Retina (tissue), 1 donor: ENCODE measurements at regions not wholly inside any gene's neighbourhood (a gene's known extent, or its start where the extent isn't known, plus 50 kb on each side); places are given as distances from the start of the nearest gene placed in this dataset.

Source experiments
- DNase-seq: peaks from one replicate; pipeline ENCODE4 v3.0.0-alpha.2; 2016

GRCh38 chr2:18814387-18814786 is 225.0 kb upstream of the NT5C1B start:
- no peak for DNase-seq

- DNase-seq, result no peak
Observed at GRCh38 chr2:18804536-18804935, 215.2 kb upstream of the NT5C1B start.

DNA sequence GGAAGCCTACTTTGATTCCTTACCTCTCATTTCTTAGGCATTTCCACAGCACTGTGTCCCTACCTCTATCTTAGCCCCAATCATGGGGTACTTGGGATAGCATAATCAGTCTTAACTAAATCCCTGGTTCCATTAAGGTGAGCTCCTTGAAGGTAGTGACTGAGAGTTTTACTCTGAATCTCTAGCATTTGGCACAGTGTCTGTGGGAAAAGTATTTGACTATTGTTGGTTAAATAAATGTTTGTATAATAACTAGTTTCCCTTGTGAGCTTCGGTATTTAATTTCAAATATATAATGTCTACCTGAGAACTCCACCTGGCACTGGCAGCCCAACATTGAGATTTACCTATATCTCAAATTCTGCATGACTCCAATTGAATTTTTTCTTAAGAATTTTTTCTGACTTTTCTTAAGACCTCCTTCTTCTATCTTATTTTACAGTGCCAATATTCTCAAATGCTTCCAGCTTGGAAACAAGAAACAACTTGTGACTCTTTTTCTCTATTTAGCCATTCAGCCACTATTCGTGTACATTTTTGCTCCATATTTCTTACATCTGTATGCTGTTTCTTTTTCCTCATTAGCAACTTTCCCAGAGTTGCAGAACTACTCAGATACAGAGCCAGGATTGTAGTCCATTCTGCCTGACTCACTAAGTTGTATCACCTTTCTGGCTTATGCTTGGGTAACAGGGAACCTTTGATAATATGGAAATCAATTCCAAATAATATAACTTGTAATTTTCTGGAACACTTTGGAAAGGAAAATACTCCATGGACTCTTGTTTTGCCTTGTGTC is 214.0 kb upstream of the NT5C1B start:
- DNase-seq, result no peak

GRCh38 chr2:18800240-18800971 is 211.0 kb upstream of the NT5C1B start:
- no peak for DNase-seq

- DNase-seq, result no peak
Observed at GRCh38 chr2:18799397-18799796, 210.0 kb upstream of the NT5C1B start.

DNA sequence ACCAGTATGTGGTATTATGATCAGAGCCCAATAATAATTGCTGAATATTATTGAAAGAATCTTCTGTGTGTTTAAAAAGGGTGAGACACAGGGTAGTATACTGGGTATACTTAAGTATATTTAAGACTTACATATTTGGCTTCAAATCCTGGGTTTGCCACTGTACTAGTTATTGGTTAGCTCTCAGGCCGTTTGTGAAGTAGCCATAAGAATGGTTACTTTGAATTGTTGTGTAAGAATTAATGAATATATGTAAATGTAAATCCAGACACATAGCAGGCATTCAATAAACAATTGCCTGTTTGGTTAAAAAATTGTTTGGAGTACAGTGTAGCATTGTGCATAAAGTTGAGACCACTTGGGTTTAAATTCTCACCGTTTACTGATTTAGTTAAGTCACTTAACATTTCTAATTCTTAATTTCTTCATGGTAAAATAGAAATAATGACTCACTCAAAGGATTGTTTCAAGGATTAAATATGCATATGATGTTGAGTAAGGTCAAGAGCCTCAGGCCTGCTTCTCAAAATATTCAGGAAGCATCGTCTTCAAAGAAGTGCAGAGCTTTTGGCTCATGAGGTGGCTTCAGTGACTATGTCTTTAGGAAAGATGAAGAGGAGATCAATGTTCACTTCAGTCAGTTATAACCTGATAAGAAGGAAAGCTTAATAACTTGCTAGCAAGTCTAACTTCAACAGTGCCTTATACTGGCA is 207.9 kb upstream of the NT5C1B start:
- DNase-seq, result no peak

DNA sequence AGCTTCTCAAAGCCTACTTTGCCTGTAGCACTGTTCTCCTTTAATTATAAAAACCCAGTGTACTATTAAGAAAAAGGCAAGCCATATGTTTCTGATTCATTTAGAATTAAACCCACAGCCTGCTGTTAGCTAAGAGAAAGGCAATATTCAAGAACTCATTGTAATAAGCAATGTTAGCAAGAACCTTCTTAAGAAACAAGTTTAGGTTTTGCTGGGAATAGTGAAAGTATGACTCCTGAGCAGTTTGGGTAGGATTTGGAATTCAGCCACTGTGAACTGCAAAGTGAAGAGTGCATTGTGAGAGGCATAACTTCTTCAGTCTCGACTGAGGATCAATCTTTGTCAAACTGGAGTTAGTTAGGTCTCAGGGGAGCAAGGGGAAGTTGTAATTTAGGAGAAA is 206.5 kb upstream of the NT5C1B start:
- DNase-seq, result no peak

- DNase-seq, result no peak
Observed at GRCh38 chr2:18792684-18793083, 203.3 kb upstream of the NT5C1B start.

DNA sequence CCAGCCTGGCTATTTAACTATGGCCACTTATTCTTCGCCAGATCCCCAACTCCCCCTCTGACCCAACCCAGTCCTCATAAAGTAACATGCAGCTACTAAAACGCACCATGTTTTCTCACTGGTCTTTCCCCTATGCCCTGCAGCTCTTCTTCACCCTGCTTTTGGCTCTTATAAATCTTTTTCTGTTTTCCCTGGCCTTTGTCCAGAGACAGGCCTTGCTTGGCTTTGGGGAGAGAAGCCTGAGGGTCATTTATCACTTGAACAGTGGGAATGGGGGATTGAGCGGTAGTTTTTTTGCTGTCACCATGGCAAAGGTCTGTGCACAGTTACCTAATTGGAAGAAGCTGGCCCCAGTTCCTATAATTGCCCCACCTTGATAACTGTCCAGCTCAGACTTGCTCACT is 202.9 kb upstream of the NT5C1B start:
- no peak for DNase-seq

DNA sequence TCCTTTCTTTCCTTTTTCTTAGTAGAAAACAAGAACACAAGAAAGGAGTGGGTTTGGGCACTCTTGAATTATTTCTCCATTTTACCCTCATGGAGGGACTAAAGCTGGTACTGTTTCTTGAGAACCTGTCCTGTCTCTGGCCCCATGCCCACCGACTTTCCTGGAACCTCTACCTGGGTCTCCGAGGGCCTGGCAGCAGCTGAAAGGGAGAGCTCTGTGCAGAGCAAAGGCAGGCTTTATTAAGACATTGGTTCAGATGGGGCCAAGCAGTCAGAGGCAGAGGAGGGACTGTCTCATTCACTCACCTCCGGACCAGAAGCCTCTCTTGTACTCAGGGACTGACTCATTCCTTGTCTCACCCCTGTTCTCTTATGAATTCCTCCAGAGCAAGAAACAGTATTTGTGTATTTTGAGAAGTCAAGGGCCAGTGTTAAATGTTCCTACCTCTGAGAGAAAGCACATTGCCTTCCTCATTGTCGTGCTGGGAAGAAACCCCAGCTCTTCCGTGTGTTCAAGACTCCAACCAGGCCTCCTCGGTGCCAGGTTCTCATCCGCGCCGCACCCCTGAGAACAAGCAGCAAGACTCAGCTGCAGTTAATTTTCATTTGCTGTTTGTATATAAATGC is 201.9 kb upstream of the NT5C1B start:
- no peak for DNase-seq

DNA sequence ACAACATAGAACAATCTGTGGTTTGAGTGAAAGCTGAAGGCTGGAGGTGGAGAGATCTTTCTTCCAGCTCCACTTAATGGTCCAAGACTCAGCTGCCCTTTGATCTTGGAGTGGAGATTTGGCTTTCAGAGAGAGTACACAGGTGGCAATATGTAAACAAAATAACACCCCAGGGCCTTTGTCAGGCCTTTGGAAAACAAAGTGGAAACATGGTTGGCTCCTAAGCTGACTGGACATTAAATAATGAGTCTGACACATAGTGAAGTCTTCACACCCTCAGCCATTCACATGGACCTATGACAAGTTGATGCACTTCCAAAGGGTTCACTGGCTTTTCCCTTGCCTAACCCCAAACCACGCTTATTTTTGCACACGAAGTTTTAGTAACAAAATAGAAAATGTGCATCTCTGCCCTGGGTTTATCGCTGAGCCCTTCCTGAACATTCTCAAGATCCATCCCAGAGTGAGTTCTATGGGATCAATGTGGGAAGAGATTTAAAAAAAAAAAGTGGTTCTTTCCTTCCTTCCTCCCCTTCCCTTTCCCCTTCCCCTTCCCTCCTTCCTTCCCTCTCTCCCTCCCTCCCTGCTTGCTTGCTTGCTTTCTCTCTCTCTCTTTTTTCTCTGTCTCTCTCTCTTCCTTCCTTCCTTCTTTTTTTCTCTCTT is 201.3 kb upstream of the NT5C1B start:
- DNase-seq, result no peak

DNA sequence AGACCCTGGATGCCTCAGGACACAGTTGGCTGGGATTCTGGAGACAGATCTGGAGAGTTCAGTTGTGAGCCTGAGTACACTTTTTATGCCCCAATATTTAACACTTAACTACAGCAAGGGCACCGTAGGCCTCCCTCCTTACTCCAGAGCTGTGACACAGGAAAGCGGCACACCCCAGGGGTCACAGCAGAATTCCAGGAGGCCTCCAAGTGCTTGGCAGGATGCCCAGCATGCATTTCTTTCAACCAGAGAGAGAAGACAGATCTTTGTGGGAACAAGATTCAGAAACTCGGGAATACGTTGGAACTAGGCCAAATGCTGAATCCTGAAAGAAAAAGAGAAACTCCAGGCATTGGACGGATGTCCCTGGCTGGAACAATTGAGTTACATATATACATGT is 199.2 kb upstream of the NT5C1B start:
- no peak for DNase-seq

GRCh38 chr2:18787726-18788125 is 198.4 kb upstream of the NT5C1B start:
- DNase-seq, result no peak

GRCh38 chr2:18784245-18784644 is 194.9 kb upstream of the NT5C1B start:
- no peak for DNase-seq

GRCh38 chr2:18781541-18782280 is 192.3 kb upstream of the NT5C1B start:
- no peak for DNase-seq

DNA sequence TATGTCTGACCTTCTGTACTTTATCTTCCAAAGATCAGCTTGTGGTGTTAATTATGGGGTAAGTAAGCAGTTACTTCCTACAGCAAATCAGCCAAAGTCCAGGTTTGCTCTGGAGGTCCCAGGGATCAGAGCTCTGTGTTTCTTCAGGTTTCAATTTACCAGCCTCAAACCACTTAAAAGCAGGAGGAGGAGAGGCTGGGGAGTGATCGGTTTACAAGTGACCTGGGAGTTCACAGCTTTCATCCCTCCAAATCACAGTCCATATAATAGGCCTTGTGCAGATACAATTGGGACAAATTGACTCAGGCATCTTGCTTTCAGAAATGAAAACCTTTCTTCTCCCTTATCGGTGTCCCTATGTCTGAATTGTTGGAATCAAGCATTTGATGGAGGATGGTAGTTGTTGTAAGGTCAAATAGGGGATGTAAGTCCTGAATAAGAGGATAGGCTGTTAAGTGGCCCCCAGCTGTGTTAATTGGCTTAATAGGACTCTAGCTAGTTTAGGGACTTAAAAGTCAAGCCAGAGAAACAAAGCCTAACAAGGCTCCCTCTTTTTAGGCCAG is 188.0 kb upstream of the NT5C1B start:
- DNase-seq, result no peak

DNA sequence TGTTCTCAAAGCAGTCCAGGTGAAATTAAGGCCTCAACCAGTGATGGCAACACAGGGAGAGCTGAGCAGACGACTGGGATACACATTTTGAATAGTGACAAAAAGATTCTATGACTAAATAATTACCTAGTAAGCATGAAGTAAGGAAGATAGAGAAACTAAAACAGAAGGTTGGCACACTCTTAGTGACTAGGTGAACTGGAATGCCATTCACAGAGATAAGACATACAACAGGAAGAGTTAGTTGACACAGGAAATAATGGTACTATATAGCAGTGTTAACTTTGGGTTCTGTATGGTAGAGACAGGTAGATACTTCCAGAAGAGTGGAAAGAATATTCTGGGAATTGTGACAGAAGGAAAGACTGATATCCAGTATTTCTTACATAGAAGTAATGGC is 181.8 kb upstream of the NT5C1B start:
- no peak for DNase-seq

GRCh38 chr2:18763338-18763737 is 174.0 kb upstream of the NT5C1B start:
- DNase-seq, result no peak

DNA sequence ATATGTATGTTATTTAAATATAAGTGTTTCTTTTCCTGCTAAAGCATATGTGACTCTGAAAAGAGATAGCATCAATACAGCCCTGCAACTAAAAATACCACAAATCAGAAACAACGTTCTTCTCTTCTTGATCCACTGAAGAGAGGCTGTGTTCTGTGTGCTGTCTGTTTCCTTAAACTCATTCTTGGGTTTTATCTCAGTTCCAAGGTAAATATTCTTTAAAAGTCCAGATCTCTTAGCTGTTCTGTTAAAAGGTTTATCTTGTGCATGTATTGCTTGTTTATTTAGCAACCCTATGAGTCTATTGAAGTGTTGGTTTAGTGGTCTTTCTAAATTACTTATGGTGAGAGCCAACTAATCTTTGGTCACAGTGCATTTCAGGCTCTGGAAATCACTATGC is 173.3 kb upstream of the NT5C1B start:
- no peak for DNase-seq

- DNase-seq, result no peak
Observed at GRCh38 chr2:18754286-18754685, 164.9 kb upstream of the NT5C1B start.

DNA sequence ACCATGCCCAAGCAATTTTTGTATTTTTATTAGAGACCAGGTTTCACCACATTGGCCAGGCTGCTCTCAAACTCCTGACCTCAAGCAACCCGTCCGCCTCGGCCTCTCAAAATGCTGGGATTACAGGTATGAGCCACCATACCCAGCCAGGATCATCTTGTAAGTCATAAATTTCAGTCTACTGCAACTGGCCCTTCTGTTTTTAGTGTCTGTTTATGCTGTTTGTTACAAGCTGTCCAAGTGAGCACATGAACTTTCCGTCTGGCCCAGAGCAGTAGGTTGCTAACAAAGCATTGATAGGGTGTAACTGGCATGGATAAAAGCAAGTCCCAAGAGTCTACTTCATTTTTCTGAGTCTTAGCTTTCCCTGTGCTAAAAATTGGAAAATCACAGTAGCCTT is 164.4 kb upstream of the NT5C1B start:
- no peak for DNase-seq
